ENCODE measurements at regions not wholly inside any gene's neighbourhood (a gene's known extent, or its start where the extent isn't known, plus 50 kb on each side); places are given as distances from the start of the nearest gene placed in this dataset.

GRCh38 chr4:160498211-160498610 lies 1395.3 kb downstream of the RAPGEF2 start:
- TF ChIP-seq CTCF (IDR thresholded peaks at IDR 0.05): no peak
- no peak for TF ChIP-seq POLR2A (IDR thresholded peaks at IDR 0.05)
